GM12872 (cell line): ENCODE measurements at regions not wholly inside any gene's neighbourhood (a gene's known extent, or its start where the extent isn't known, plus 50 kb on each side); places are given as distances from the start of the nearest gene placed in this dataset.

Experiments used
- CTCF ChIP-seq: IDR thresholded peaks from 3 replicates; pipeline ENCODE4 v1.5.1; 2011; ENCODE audit warnings: low read depth, mild to moderate bottlenecking, low read length, moderate library complexity; ENCODE audit not compliant: insufficient read depth

- no peak for TF ChIP-seq CTCF
Observed at GRCh38 chr12:88839486-88839885, 259.2 kb upstream of the KITLG start.

- no peak for TF ChIP-seq CTCF
Observed at GRCh38 chr12:88836156-88836555, 255.9 kb upstream of the KITLG start.

- no peak for TF ChIP-seq CTCF
Observed at GRCh38 chr12:88834226-88834625, 254.0 kb upstream of the KITLG start.

GRCh38 chr12:88833641-88834116, 253.4 kb upstream of the KITLG start:
- no peak for TF ChIP-seq CTCF

GRCh38 chr12:88820012-88820411, 239.7 kb upstream of the KITLG start:
- TF ChIP-seq CTCF = no peak

- no peak for TF ChIP-seq CTCF
Observed at GRCh38 chr12:88816201-88816600, 235.9 kb upstream of the KITLG start.

- no peak for TF ChIP-seq CTCF
Observed at GRCh38 chr12:88814779-88815178, 234.5 kb upstream of the KITLG start.

- TF ChIP-seq CTCF = no peak
Observed at GRCh38 chr12:88812610-88813009, 232.3 kb upstream of the KITLG start.
